ENCODE measurements at regions not wholly inside any gene's neighbourhood (a gene's known extent, or its start where the extent isn't known, plus 50 kb on each side); places are given as distances from the start of the nearest gene placed in this dataset.

DNA sequence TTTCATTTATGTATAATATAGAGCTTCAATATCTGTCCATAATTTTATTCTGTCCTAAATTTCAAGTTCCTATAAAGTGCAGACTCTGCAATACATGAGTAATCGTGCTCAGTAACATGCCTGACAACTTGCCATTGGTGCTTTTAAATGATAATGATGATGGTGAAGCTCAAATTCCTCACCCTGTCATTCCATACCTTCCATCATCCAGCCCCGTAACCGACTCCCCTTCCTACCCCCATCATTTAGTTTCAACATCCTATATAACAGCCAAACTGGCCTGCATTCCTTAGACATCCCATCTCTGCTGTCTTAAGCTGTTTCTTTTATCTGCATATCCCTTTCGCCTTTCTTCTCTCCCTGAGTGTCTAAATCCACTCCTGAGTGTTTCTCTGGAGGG is 67.2 kb upstream of the DLG1 start:
- CTCF ChIA-PET (ENCODE audit: low intra/inter-chr PET ratio, low total read pairs): no interaction called here

DNA sequence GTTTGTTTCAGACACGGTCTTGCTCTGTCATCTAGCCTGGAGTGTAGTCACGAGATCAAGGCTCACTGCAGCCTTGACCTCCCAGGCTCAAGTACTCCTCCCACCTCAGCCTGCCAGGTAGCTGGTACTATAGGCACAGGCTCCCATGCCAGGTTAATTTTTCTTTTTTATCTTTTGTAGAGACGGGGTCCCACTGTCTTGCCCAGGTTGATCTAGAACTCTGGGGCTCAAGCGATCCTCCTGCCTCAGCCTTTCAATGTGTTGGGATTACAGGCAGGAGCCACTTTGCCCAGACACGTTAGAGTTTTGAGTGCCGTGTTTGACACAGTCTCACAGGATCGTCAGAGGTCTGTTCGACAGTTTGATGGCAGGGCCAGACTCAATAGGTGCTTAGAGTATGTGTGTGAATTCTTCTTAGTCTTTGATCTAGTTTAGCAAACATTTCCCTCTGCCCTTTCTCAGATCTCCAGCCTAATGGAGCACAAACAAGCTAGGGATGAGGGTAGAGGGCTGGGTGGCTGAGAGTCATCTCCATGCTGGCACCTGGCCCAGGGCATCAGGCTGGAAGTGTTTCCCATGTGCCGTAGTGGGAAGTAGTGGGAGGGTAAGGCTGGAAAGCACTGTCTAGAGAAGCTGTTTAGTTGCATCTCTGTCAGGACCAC is 66.1 kb upstream of the DLG1 start:
- DNase-seq (ENCODE audit: low spot score) (peak; percentile 97), ATAC-seq (peak; percentile 92), FAIRE-seq (peak; percentile 94)
- Histone ChIP-seq H3K27me3 (ENCODE audit: control insufficient read depth in 1 of 2, insufficient read depth in 2 of 2, low read length in 2 of 2) (no peaks in the 10 kb centered on the region), H3K27ac (ENCODE audit: extremely low read length, insufficient read depth, low read length) (peak overlapping the region; percentile 81), H3K4me3 (replicated peaks in 1 of 3; ENCODE audit: insufficient read depth in 1 of 3, low read depth in 2 of 3, low read length in 3 of 3) (peak overlapping the region; percentile 22 to 62 (median 25); a peak in 4 of 6 replicates), H3K36me3 (replicated peaks in 1 of 2; ENCODE audit: control insufficient read depth in 1 of 2, insufficient read depth in 2 of 2, low read length in 2 of 2) (no peaks in the 10 kb centered on the region), H3K4me2 (ENCODE audit: low read depth, low read length) (peak overlapping the region; percentile 90), H4K20me1 (ENCODE audit: insufficient read depth, low read length) (no peaks in the 10 kb centered on the region), H3K9ac (ENCODE audit: insufficient read depth, low read depth, low read length) (peak overlapping the region; percentile 58), H3K9me3 (ENCODE audit: low read length) (peaks cover 12% of the 10 kb centered on the region), H2AFZ (ENCODE audit: low read length) (no peak overlapping the region), H3K79me2 (ENCODE audit: insufficient read depth, low read length) (no peaks in the 10 kb centered on the region), H3K4me1 (ENCODE audit: insufficient read depth, low read length) (peaks cover 68% of the 10 kb centered on the region)
- BruUV-seq (replicated peaks): no TSS peak
- ChIA-PET CTCF (ENCODE audit: low intra/inter-chr PET ratio, low total read pairs) (no interaction called here), POLR2A (interaction anchor here (0.7 to 2.9 kb wide), 24 partner anchors 8 to 163 kb away, joined by 3 to 51 read pairs (median 9); partner anchors contain the start of gene DLG1)
- in situ Hi-C loops (cut with HindIII; ENCODE audit: extremely low pct_ligation_motif_present, low pct_unique_long_range_greater_than_20kb): loop anchor here (5.0 kb wide), 1 partner anchor 67 kb away; the partner anchor contains the start of gene DLG1
- intact Hi-C loops (cut with micrococcal nuclease; ENCODE audit: unreplicated experiment): loop anchor here (2.0 kb wide), 1 partner anchor 66 kb away; the partner anchor contains the start of gene DLG1
- 2% methylated on average over 9 of the region's 9 CpGs for WGBS (ENCODE audit: low lambda C conversion rate)
- TF ChIP-seq, protein P1, sequence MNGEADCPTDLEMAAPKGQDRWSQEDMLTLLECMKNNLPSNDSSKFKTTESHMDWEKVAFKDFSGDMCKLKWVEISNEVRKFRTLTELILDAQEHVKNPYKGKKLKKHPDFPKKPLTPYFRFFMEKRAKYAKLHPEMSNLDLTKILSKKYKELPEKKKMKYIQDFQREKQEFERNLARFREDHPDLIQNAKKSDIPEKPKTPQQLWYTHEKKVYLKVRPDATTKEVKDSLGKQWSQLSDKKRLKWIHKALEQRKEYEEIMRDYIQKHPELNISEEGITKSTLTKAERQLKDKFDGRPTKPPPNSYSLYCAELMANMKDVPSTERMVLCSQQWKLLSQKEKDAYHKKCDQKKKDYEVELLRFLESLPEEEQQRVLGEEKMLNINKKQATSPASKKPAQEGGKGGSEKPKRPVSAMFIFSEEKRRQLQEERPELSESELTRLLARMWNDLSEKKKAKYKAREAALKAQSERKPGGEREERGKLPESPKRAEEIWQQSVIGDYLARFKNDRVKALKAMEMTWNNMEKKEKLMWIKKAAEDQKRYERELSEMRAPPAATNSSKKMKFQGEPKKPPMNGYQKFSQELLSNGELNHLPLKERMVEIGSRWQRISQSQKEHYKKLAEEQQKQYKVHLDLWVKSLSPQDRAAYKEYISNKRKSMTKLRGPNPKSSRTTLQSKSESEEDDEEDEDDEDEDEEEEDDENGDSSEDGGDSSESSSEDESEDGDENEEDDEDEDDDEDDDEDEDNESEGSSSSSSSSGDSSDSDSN (CRISPR knock-in tag; IDR thresholded peaks at IDR 0.05): no peak
- TF ChIP-seq, protein P2, sequence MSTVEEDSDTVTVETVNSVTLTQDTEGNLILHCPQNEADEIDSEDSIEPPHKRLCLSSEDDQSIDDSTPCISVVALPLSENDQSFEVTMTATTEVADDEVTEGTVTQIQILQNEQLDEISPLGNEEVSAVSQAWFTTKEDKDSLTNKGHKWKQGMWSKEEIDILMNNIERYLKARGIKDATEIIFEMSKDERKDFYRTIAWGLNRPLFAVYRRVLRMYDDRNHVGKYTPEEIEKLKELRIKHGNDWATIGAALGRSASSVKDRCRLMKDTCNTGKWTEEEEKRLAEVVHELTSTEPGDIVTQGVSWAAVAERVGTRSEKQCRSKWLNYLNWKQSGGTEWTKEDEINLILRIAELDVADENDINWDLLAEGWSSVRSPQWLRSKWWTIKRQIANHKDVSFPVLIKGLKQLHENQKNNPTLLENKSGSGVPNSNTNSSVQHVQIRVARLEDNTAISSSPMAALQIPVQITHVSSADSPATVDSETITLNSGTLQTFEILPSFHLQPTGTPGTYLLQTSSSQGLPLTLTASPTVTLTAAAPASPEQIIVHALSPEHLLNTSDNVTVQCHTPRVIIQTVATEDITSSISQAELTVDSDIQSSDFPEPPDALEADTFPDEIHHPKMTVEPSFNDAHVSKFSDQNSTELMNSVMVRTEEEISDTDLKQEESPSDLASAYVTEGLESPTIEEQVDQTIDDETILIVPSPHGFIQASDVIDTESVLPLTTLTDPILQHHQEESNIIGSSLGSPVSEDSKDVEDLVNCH (CRISPR knock-in tag; IDR thresholded peaks at IDR 0.05): no peak
- TF ChIP-seq MTF1 (CRISPR knock-in tag; IDR thresholded peaks at IDR 0.05) (no peak), ZNF343 (CRISPR knock-in tag; IDR thresholded peaks at IDR 0.05) (no peak)
- TF ChIP-seq, protein P3, sequence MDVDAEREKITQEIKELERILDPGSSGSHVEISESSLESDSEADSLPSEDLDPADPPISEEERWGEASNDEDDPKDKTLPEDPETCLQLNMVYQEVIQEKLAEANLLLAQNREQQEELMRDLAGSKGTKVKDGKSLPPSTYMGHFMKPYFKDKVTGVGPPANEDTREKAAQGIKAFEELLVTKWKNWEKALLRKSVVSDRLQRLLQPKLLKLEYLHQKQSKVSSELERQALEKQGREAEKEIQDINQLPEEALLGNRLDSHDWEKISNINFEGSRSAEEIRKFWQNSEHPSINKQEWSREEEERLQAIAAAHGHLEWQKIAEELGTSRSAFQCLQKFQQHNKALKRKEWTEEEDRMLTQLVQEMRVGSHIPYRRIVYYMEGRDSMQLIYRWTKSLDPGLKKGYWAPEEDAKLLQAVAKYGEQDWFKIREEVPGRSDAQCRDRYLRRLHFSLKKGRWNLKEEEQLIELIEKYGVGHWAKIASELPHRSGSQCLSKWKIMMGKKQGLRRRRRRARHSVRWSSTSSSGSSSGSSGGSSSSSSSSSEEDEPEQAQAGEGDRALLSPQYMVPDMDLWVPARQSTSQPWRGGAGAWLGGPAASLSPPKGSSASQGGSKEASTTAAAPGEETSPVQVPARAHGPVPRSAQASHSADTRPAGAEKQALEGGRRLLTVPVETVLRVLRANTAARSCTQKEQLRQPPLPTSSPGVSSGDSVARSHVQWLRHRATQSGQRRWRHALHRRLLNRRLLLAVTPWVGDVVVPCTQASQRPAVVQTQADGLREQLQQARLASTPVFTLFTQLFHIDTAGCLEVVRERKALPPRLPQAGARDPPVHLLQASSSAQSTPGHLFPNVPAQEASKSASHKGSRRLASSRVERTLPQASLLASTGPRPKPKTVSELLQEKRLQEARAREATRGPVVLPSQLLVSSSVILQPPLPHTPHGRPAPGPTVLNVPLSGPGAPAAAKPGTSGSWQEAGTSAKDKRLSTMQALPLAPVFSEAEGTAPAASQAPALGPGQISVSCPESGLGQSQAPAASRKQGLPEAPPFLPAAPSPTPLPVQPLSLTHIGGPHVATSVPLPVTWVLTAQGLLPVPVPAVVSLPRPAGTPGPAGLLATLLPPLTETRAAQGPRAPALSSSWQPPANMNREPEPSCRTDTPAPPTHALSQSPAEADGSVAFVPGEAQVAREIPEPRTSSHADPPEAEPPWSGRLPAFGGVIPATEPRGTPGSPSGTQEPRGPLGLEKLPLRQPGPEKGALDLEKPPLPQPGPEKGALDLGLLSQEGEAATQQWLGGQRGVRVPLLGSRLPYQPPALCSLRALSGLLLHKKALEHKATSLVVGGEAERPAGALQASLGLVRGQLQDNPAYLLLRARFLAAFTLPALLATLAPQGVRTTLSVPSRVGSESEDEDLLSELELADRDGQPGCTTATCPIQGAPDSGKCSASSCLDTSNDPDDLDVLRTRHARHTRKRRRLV (CRISPR knock-in tag; IDR thresholded peaks at IDR 0.05): no peak

More for the DNA sequence above, 67.2 kb upstream of the DLG1 start:
- H3K9me3 ChIP-seq (ENCODE audit: low read length): peaks cover 2% of the 10 kb centered on the region; the same call in 1 of the 2 replicates
- ATAC-seq (no peak), FAIRE-seq (no peak), DNase-seq (ENCODE audit: low spot score) (no peak)
- no peak overlapping the region for H3K9ac ChIP-seq (ENCODE audit: insufficient read depth, low read depth, low read length)
- TF ChIP-seq MAFK (conservative IDR thresholded peaks at IDR 0.05 in 1 of 2, IDR thresholded peaks at IDR 0.05 in 1 of 2; ENCODE audit: low read length in 2 of 2) (peak in 1 of 2 experiments; percentile 22; a peak in 1 of 4 replicates), ZNF460 (CRISPR knock-in tag; IDR thresholded peaks at IDR 0.05; ENCODE audit: borderline replicate concordance) (no peak)
- no peaks in the 10 kb centered on the region for H3K79me2 ChIP-seq (ENCODE audit: insufficient read depth, low read length)
- no peak overlapping the region for H3K4me3 ChIP-seq (replicated peaks in 1 of 3; ENCODE audit: insufficient read depth in 1 of 3, low read depth in 2 of 3, low read length in 3 of 3)
- in situ Hi-C loops (cut with HindIII; ENCODE audit: extremely low pct_ligation_motif_present, low pct_unique_long_range_greater_than_20kb) (no loop called here), intact Hi-C loops (cut with micrococcal nuclease; ENCODE audit: unreplicated experiment) (loop anchor here (2.0 kb wide), 1 partner anchor 67 kb away; the partner anchor contains the start of gene DLG1)
- no peaks in the 10 kb centered on the region for H3K27me3 ChIP-seq (ENCODE audit: control insufficient read depth in 1 of 2, insufficient read depth in 2 of 2, low read length in 2 of 2)
- peaks cover 78% of the 10 kb centered on the region for H3K4me1 ChIP-seq (ENCODE audit: insufficient read depth, low read length)
- H2AFZ ChIP-seq (ENCODE audit: low read length): no peak overlapping the region
- H3K27ac ChIP-seq (ENCODE audit: extremely low read length, insufficient read depth, low read length): no peak overlapping the region
- 92% methylated on average over 4 of the region's 4 CpGs for WGBS (ENCODE audit: low lambda C conversion rate)
- no TSS peak for BruUV-seq (replicated peaks)
- POLR2A ChIA-PET: interaction anchor here (0.9 to 2.9 kb wide), 11 partner anchors 7 to 144 kb away, joined by 3 to 51 read pairs (median 13); partner anchors contain the start of gene DLG1
- no peaks in the 10 kb centered on the region for H4K20me1 ChIP-seq (ENCODE audit: insufficient read depth, low read length)
- H3K4me2 ChIP-seq (ENCODE audit: low read depth, low read length): no peak overlapping the region
- no peaks in the 10 kb centered on the region for H3K36me3 ChIP-seq (replicated peaks in 1 of 2; ENCODE audit: control insufficient read depth in 1 of 2, insufficient read depth in 2 of 2, low read length in 2 of 2)

Measured in HepG2 (cell line).